ENCODE measurements at regions not wholly inside any gene's neighbourhood (a gene's known extent, or its start where the extent isn't known, plus 50 kb on each side); places are given as distances from the start of the nearest gene placed in this dataset.

- DNase-seq (ENCODE audit: low read depth) = peak; percentile 48
Measured at GRCh38 chr4:15366721-15367120, 61.1 kb upstream of the C1QTNF7 start.

GRCh38 chr4:15368856-15369255 is 59.0 kb upstream of the C1QTNF7 start:
- peak; percentile 68 for DNase-seq (ENCODE audit: low read depth)

- no peak for DNase-seq (ENCODE audit: low read depth)
Measured at GRCh38 chr4:15370296-15370695, 57.5 kb upstream of the C1QTNF7 start.

GRCh38 chr4:15373363-15373762 is 54.5 kb upstream of the C1QTNF7 start:
- DNase-seq (ENCODE audit: low read depth) = no peak

GRCh38 chr4:15374656-15375055 is 53.2 kb upstream of the C1QTNF7 start:
- DNase-seq (ENCODE audit: low read depth) = no peak

GRCh38 chr4:15375667-15376066 is 52.2 kb upstream of the C1QTNF7 start:
- DNase-seq (ENCODE audit: low read depth) = no peak

- no peak for DNase-seq (ENCODE audit: low read depth)
Measured at GRCh38 chr4:15376145-15376544, 51.7 kb upstream of the C1QTNF7 start.

- DNase-seq (ENCODE audit: low read depth) = peak; percentile 18
Measured at GRCh38 chr4:15376594-15376993, 51.2 kb upstream of the C1QTNF7 start.
